NCI-H2029 treated with DMSO at 0.1 percent for 48 hours (cell line): ENCODE measurements at regions not wholly inside any gene's neighbourhood (a gene's known extent, or its start where the extent isn't known, plus 50 kb on each side); places are given as distances from the start of the nearest gene placed in this dataset.
A peak's percentile ranks its signal among the peaks of the same experiment; 100 is the strongest.

ENCODE experiments used
- DNase-seq: peaks from one replicate; lab custom pipeline; 2025; lab: John Stamatoyannopoulos, UW

DNA sequence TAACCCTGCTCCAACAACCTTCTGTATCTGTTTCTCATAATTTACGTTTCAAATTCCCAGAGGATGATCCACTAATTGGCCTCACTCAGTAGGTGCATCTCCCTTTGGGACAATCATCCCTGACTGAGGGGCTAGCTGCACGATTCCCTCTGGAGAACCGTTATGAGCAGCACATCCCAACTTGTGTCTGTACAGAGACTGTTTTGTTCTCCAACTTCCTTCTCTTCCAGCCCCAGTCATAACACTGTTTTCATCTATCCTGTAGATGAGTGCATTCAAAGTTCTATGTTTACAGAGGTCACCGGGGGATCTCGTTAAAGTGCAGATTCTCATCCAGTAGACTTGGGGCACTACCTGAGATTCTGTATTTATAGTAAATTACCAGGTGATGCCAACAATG, 187.2 kb downstream of the REEP3 start:
- no peak for DNase-seq

DNA sequence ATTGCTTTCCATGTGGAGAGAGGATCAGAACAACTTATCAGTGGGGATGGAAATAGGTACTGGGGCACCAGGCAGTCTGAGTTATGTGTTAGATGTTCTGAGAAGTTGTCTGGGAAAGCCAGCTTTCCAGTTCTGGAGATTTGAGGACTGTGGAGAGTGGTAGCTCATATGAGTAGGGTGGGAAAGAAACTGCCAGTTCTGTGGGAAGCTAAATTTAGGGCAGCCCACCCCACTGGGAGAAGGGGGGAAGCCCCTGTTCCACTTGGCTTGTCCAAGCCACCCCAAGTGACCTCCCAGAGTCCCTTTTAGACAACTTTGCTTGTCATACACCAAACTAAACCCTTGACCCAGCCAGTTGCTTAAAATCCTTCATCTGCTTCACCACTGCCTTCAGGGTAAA, 189.5 kb downstream of the REEP3 start:
- DNase-seq = no peak

DNA sequence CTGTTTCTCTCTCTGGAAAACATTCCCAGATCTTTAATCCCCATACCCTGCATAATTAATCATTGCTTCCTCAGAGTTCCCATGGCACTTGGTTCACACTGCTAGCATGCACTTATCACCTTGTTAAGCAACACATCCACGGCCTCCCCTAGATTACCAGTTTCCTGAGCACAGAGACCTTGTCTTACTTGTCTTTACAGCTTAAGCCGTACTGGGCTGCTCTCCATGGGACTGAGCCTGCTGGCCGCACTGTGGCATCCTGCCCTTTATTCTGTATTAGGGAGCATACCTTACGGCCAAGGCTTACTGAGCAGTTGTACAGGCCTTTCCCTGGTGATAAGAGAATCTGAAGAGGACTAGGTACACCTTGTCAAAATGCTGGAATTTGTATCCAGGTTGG, 190.2 kb downstream of the REEP3 start:
- DNase-seq = no peak

- peak; percentile 93 for DNase-seq
These were observed 190.9 kb downstream of the REEP3 start for GRCh38 chr10:63711867-63712716.

DNA sequence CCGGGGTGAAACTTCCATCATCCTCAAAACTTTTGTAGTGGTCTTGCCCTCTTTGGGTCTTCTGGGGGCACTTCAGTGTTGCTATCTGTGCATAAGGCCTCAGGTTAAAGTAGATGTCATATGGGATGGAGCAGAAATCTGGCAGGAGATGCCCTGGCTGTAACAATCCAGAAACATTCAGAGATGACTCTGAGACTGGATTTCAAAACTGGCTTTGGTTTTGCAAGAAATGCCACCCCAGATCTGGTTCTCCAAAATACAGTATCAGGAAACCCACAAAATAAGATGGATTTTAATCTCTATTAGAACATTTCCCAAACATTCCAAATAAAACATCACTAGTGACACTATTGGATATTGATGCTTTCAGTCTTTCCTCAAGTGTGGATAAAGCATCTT, 191.5 kb downstream of the REEP3 start:
- no peak for DNase-seq

DNA sequence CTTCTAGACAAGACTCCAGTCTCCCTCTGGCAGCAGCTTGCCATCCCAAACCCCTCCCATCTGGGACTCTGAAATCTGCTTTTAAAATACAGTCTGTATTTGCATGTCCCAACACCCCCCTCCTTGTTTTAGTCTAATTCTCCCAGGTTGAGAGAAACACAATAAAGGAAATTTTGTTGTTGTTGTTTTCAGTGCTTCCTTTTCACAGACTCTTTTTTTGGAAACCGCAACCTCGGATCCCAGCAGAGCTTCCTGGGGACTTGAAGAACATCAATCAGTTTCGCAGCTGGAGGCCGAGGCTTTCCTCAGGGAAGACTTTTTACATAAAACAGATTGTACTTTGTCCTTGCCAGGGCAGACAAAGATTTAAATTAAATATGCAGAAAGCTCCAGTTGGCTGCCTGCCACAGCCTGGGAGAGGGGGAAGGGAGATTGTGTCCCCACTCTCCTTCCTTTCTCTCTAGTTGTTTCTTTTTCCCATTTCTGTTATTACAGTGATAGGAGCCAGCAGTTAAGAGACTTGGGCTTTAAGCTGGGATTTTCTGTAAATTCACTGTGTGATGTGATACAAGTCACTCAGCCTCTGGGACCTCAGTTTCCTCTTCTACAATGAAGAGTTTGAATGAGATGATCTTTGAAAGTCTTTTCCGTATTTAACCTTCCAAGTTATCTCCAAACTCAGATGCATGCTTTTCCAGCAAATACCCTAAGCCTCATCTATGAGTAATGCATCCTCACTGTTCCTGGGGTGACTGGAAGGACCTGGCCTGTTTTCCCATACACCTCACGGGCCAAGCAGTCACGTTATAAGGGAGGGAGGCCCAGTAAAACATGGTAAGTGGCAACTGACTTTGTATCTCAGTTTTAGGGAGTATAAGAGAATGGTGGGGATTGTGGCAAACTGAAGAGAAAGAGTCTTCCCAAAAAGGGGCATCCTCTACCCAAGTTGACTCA, 192.3 kb downstream of the REEP3 start:
- no peak for DNase-seq

GRCh38 chr10:63716016-63716580, 194.9 kb downstream of the REEP3 start:
- DNase-seq = no peak

- no peak for DNase-seq
These were observed 196.0 kb downstream of the REEP3 start for GRCh38 chr10:63717027-63717715.

- DNase-seq = no peak
These were observed 196.8 kb downstream of the REEP3 start for GRCh38 chr10:63718006-63718405.

GRCh38 chr10:63718421-63718820, 197.2 kb downstream of the REEP3 start:
- no peak for DNase-seq

- no peak for DNase-seq
These were observed 198.1 kb downstream of the REEP3 start for GRCh38 chr10:63719226-63719856.

GRCh38 chr10:63720072-63720537, 198.9 kb downstream of the REEP3 start:
- peak; percentile 41 for DNase-seq

DNA sequence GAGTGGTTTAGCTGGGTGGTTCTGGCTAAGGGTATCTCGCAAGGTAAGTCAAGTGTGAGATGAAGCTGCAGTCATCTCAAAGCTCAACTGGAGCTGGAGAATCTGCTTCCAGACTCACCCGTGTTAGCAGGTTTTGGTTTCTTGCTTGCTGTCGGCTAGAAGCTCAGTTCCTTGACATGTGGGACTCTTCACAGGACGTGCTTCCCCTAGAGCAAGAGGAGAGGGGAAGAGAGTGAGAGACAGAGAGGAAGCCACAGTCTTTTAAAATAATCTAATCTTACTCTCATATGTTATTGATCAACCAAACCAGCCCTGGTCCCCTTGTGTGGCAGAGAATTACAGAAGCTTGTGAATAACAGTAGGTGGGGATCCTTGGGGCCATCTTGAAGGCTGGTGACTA, 199.5 kb downstream of the REEP3 start:
- DNase-seq = no peak

DNA sequence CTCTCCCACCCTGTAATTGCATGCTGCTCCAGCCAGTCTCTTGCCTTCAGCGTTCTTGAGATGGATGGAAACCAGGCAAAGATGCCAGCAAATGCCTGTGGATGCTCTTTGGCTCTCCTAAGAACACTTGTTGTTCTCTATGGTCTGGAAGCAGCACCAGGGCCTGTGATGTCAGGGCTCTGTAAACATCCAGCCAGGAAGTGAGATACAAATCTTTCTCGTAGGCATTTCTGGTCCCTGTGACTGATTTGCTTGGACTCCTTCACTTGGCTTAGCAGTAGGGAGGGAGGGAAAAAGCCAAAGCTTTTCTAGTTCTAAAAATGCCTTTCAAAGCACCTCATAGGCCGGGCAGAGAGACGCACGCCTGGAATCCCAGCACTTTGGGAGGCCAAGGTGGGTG, 201.3 kb downstream of the REEP3 start:
- no peak for DNase-seq

GRCh38 chr10:63723320-63723719, 202.1 kb downstream of the REEP3 start:
- DNase-seq = no peak

DNA sequence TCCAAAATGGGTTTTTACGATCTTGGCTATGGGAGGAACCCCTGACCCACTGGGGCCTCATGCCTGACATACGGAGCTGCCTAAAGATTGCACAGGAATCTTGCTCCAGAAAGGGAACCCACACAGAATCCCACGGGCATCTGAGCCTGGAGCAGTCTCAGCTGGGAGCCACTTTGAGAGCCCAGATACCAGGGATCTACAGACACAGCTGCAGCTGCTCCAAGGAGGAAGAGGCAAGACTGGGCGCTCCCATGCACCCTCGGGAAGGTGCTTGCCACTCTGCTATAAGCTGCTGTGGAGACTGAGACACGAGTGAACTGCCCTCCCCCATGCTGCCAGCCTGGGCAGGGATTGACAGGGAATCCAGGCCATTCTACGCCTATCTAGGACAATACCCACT, 202.5 kb downstream of the REEP3 start:
- no peak for DNase-seq

- no peak for DNase-seq
These were observed 203.7 kb downstream of the REEP3 start for GRCh38 chr10:63724922-63725321.

DNA sequence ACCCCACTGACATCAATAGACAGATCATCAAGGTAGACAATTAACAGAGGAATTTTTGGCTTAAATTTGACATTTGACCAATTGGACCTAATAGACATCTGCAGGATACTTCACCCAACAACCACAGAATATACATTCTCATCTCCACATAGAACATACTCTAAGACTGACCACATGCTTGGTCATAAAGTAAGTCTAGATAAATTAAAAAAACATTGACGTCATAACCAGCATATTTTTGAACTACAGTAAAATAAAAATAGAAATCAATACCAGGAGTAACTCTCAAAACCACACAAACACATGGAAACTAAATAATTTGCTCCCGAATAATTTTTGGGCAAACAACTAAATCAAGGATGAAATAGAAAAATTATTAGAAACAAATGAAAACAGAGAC, 205.7 kb downstream of the REEP3 start:
- DNase-seq = no peak

GRCh38 chr10:63727636-63728035, 206.4 kb downstream of the REEP3 start:
- no peak for DNase-seq

GRCh38 chr10:63735305-63735704, 214.1 kb downstream of the REEP3 start:
- DNase-seq = no peak

DNA sequence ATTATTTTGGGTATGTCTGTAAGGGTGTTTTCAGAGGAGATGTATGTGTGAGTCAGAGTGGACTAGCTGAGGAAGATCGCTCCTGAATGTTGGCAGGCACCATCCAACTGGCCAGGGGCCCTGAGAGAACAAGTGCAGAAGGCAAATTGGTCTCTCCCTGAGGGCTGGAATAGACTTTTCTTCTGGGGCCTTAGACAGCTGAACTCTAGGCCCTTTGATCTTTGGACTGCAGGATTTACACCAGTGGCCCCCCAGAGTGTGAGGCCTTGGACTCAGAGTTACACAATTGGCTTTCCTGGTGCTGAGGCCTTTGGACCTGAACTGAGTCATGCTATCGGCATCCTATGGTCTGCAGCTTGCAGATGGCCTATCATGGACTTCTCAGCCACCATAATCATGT, 217.2 kb downstream of the REEP3 start:
- DNase-seq = no peak
